NT2/D1 (cell line): ENCODE measurements at regions not wholly inside any gene's neighbourhood (a gene's known extent, or its start where the extent isn't known, plus 50 kb on each side); places are given as distances from the start of the nearest gene placed in this dataset.

ENCODE experiments used
- SUZ12 ChIP-seq: IDR thresholded peaks from 2 replicates; pipeline ENCODE4 v1.6.1; 2011; ENCODE audit not compliant: insufficient read length, insufficient read depth; ENCODE audit errors: extremely low read depth
- ZNF274 ChIP-seq: IDR thresholded peaks from 2 replicates; pipeline ENCODE4 v1.6.1; 2011; ENCODE audit warnings: mild to moderate bottlenecking, low read depth, low read length

DNA sequence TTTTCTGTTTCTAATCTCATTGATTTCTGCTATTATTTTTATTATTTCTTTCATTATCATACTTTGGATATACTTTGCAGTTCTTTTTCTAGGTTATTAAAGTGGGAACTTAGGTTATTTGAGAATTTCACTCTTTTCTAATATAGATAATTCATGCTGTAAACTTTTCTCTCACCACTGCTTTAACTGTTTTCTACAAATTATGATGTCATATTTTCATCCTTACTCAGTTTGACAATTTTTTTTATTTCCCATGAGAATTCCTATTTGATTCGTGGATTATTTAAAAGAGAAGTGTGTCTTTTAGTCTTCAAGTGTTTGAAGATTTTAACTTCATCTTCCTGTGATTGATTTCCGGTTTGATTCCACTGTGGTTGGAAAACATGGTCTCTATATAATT lies 336.8 kb upstream of the SALL1 start:
- TF ChIP-seq ZNF274 (no peak), SUZ12 (no peak)
